SU-DHL-6 (cell line): ENCODE measurements at regions not wholly inside any gene's neighbourhood (a gene's known extent, or its start where the extent isn't known, plus 50 kb on each side); places are given as distances from the start of the nearest gene placed in this dataset.

Experiments
- H2AFZ ChIP-seq: fragments of 200-600 bp; sonication (generic); 2 replicates; pipeline ENCODE4 v1.6.1; 2014; ENCODE audit warnings: low read depth, mild to moderate bottlenecking, moderate library complexity, mixed read lengths, antibody characterized with exemption, low read length; ENCODE audit not compliant: severe bottlenecking
- H3F3A ChIP-seq: fragments of 200-600 bp; shearing (Covaris generic); 2 replicates; pipeline ENCODE4 v1.6.0; 2016; ENCODE audit warnings: antibody characterized with exemption, mild to moderate bottlenecking; ENCODE audit not compliant: insufficient read depth
- H3K27ac ChIP-seq: fragments of 200-600 bp; sonication (generic); 2 replicates; pipeline ENCODE4 v1.5.1; 2016; ENCODE audit warnings: low read depth, mild to moderate bottlenecking, low read length, moderate library complexity, mixed read lengths
- H3K27me3 ChIP-seq: fragments of 200-600 bp; sonication (generic), shearing (Covaris generic); 2 replicates; pipeline ENCODE4 v1.6.0; 2014; ENCODE audit warnings: mild to moderate bottlenecking, low read length
- H3K36me3 ChIP-seq: fragments of 200-600 bp; sonication (generic); 2 replicates; pipeline ENCODE4 v1.6.1; 2014; ENCODE audit warnings: mild to moderate bottlenecking, low read length, mixed read lengths
- H3K4me2 ChIP-seq: fragments of 300-600, 200-600 bp; shearing (Covaris generic), sonication (generic); 2 replicates; pipeline ENCODE4 v1.6.0; 2014; ENCODE audit warnings: low read length, low read depth, mild to moderate bottlenecking; ENCODE audit not compliant: poor library complexity, severe bottlenecking
- H3K4me3 ChIP-seq: fragments of 200-600 bp; sonication (generic); 2 replicates; pipeline ENCODE4 v1.5.1; 2014; ENCODE audit warnings: antibody characterized with exemption, low read length, mild to moderate bottlenecking, mixed read lengths; ENCODE audit not compliant: insufficient read depth, poor library complexity, severe bottlenecking
- H3K79me2 ChIP-seq: fragments of 200-600 bp; sonication (generic); 2 replicates; pipeline ENCODE4 v1.6.1; 2014; ENCODE audit warnings: mild to moderate bottlenecking, low read length, moderate library complexity; ENCODE audit not compliant: insufficient read depth
- H3K9ac ChIP-seq: fragments of 200-600 bp; sonication (generic); 2 replicates; pipeline ENCODE4 v1.7.0; 2014; ENCODE audit warnings: mild to moderate bottlenecking, low read length
- H3K9me2 ChIP-seq: fragments of 200-600 bp; sonication (generic); replicated peaks from 2 replicates; pipeline ENCODE4 v1.6.1; 2014; ENCODE audit warnings: low read length; ENCODE audit not compliant: insufficient read depth
- H3K9me3 ChIP-seq: fragments of 200-600 bp; sonication (generic); 2 replicates; pipeline ENCODE4 v1.6.1; 2014; ENCODE audit warnings: low read length, mixed read lengths; ENCODE audit not compliant: insufficient read depth
- H4K20me1 ChIP-seq: fragments of 200-600 bp; sonication (generic); 2 replicates; pipeline ENCODE4 v1.6.1; 2014; ENCODE audit warnings: low read depth, mild to moderate bottlenecking, antibody characterized with exemption, low read length, moderate library complexity, mixed read lengths
- CTCF ChIP-seq: fragments of 200-600 bp; sonication (generic); IDR thresholded peaks from one replicate; pipeline ENCODE4 v1.5.1; 2017; ENCODE audit warnings: antibody characterized with exemption, mild to moderate bottlenecking, low read length, moderate library complexity; ENCODE audit not compliant: insufficient read depth, poor library complexity, severe bottlenecking
- EZH2phosphoT487 ChIP-seq: fragments of 200-600 bp; sonication (generic), shearing (Covaris generic); conservative IDR thresholded peaks from 2 replicates; pipeline ENCODE4 v1.6.1; 2018; ENCODE audit warnings: mild to moderate bottlenecking, antibody characterized with exemption, low read length, moderate library complexity, mixed read lengths

- no peak overlapping the region for H3K4me3 ChIP-seq
- no peaks in the 10 kb centered on the region for H3K9me2 ChIP-seq
- no peaks in the 10 kb centered on the region for H3K79me2 ChIP-seq
- no peaks in the 10 kb centered on the region for H4K20me1 ChIP-seq
- no peaks in the 10 kb centered on the region for H3K36me3 ChIP-seq
- no peaks in the 10 kb centered on the region for H3F3A ChIP-seq
- no peak overlapping the region for H3K9ac ChIP-seq
- no peak overlapping the region for H2AFZ ChIP-seq
- H3K27ac ChIP-seq = no peak overlapping the region
- H3K4me2 ChIP-seq = no peak overlapping the region
- no peaks in the 10 kb centered on the region for H3K9me3 ChIP-seq
- no peaks in the 10 kb centered on the region for H3K27me3 ChIP-seq
- TF ChIP-seq CTCF (no peak), EZH2phosphoT487 (no peak)
Observed at GRCh38 chr2:64322433-64322832, 131.5 kb upstream of the LGALSL start.

GRCh38 chr2:64323197-64323596 lies 130.8 kb upstream of the LGALSL start:
- Histone ChIP-seq H3K9me3 (no peaks in the 10 kb centered on the region), H3K79me2 (no peaks in the 10 kb centered on the region), H3K9me2 (no peaks in the 10 kb centered on the region), H3K4me3 (no peak overlapping the region), H3K9ac (no peak overlapping the region), H4K20me1 (no peaks in the 10 kb centered on the region), H3K27ac (no peak overlapping the region), H2AFZ (no peak overlapping the region), H3K4me2 (no peak overlapping the region), H3F3A (no peaks in the 10 kb centered on the region), H3K36me3 (no peaks in the 10 kb centered on the region), H3K27me3 (no peaks in the 10 kb centered on the region)
- TF ChIP-seq EZH2phosphoT487 (no peak), CTCF (no peak)

- TF ChIP-seq EZH2phosphoT487 (no peak), CTCF (no peak)
- Histone ChIP-seq H3F3A (no peaks in the 10 kb centered on the region), H3K27me3 (no peaks in the 10 kb centered on the region), H3K4me3 (no peak overlapping the region), H3K9me2 (no peaks in the 10 kb centered on the region), H2AFZ (no peak overlapping the region), H3K36me3 (no peaks in the 10 kb centered on the region), H3K9ac (no peak overlapping the region), H3K27ac (no peak overlapping the region), H3K79me2 (no peaks in the 10 kb centered on the region), H3K4me2 (no peak overlapping the region), H3K9me3 (no peaks in the 10 kb centered on the region), H4K20me1 (no peaks in the 10 kb centered on the region)
Observed at GRCh38 chr2:64324746-64325410, 129.1 kb upstream of the LGALSL start.
